ENCODE measurements at regions not wholly inside any gene's neighbourhood (a gene's known extent, or its start where the extent isn't known, plus 50 kb on each side); places are given as distances from the start of the nearest gene placed in this dataset.
"Not testable (repeated sequence)": the region's sequence is repeated elsewhere in the genome, so short reads cannot be mapped to it uniquely, and the experiment has no call there.

DNA sequence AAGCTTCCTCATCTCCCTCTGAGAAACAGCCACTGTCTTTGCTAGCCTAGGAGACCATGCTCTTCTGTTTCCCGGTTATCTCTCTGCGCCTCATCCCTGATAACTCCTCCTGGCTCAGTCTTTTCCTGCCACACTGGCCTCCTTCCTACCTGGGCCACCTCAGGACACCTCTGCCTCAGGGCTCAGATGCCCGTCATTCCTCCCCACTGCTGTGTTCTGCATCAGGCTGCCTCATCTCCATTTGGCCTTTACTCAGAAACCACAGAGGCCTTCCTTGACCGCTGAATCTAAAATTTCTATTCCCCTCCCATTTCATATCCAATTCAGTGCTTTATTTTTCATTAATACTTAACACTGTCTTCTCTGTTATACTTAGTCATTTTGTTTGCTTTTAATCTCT, 311.0 kb upstream of the RGS6 start:
- Histone ChIP-seq H3K9me3 (ENCODE audit: low read length) (no peaks in the 10 kb centered on the region), H3K36me3 (ENCODE audit: insufficient read depth, low read length) (peaks cover 7% of the 10 kb centered on the region), H3K4me3 (ENCODE audit: low read depth in 1 of 2, low read length in 2 of 2) (no peak overlapping the region), H3K4me1 (ENCODE audit: insufficient read depth, low read length) (no peaks in the 10 kb centered on the region), H3K27ac (ENCODE audit: low read depth, low read length) (no peak overlapping the region), H3K27me3 (ENCODE audit: control insufficient read depth in 1 of 2, insufficient read depth in 2 of 2, low read length in 2 of 2) (no peaks in the 10 kb centered on the region), H3K9ac (ENCODE audit: low read length) (no peak overlapping the region)

DNA sequence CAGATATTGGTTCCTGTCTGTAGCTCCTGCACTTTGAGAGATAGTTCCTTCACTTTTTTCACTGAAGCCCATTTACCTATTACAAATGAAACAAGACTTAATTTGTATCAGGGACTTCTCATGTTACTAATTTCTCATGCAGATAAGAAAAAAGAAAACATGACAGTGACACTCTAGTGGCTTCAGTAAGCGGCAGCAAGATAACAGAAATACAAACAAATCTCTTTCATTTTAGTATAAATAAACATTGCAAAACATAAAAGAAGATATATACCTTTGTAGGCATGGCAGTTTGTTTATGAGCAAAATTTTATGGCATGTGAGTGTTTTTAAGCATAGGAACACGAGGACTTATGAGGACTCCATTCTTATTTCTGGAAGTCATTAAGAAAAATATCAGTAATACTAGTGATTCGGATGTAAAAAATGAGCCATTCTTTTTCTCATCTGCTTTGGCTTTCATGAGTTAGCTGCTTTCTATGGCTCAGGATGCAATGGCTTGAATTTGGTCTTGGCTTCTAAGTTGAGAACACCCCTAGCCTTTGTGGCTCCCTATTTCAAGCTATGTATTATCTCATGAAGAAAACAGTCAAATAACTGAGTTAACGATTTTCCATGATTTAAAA, 310.1 kb upstream of the RGS6 start:
- no peaks in the 10 kb centered on the region for H3K4me1 ChIP-seq (ENCODE audit: insufficient read depth, low read length)

DNA sequence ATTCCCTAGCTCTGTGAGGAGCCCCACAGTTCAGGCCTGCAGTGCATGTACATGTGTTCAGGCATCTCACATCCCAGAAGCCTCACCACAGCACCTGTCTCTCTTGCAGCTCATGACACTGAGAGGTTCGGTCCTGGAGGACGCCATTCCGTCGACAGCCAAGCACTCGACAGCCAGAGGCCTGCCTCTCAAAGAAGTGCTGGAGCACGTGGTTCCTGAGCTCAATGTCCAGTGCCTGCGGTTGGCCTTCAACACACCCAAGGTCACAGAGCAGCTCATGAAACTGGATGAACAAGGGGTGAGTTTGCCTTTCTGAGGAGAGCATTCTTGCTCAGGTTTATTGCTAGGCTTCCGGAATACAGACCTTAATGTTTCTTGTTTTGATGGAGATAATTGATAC, 308.3 kb upstream of the RGS6 start:
- Histone ChIP-seq H3K9me3 (ENCODE audit: low read length) (no peaks in the 10 kb centered on the region), H3K27ac (ENCODE audit: low read depth, low read length) (no peak overlapping the region), H3K36me3 (ENCODE audit: insufficient read depth, low read length) (peaks cover 7% of the 10 kb centered on the region), H3K27me3 (ENCODE audit: control insufficient read depth in 1 of 2, insufficient read depth in 2 of 2, low read length in 2 of 2) (no peaks in the 10 kb centered on the region), H3K4me1 (ENCODE audit: insufficient read depth, low read length) (no peaks in the 10 kb centered on the region), H3K4me3 (ENCODE audit: low read depth in 1 of 2, low read length in 2 of 2) (no peak overlapping the region), H3K9ac (ENCODE audit: low read length) (no peak overlapping the region)

More for the DNA sequence above, 310.1 kb upstream of the RGS6 start:
- Histone ChIP-seq H3K27me3 (ENCODE audit: control insufficient read depth in 1 of 2, insufficient read depth in 2 of 2, low read length in 2 of 2) (no peaks in the 10 kb centered on the region), H3K4me3 (ENCODE audit: low read depth in 1 of 2, low read length in 2 of 2) (no peak overlapping the region), H3K36me3 (ENCODE audit: insufficient read depth, low read length) (peaks cover 7% of the 10 kb centered on the region), H3K27ac (ENCODE audit: low read depth, low read length) (no peak overlapping the region), H3K9me3 (ENCODE audit: low read length) (no peaks in the 10 kb centered on the region), H3K9ac (ENCODE audit: low read length) (no peak overlapping the region)

DNA sequence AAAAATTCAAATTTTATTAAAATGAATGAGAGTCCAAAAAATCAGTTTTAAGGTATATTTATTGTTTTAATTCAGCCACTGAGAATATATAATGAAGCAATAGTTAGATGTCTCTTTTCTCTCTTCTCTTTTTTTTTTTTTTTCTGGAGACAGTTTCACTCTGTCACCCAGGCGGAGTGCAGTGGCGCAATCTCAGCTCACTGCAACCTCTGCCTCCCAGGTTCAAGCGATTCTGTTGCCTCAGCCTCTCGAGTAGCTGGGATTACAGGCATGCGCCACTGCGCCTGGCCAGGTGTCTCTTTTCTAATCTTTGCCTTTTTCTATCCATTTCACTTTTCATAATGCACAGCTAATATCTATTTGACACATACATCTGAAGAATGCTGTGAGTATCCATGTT, 307.1 kb upstream of the RGS6 start:
- H3K4me1 ChIP-seq (ENCODE audit: insufficient read depth, low read length) = no peaks in the 10 kb centered on the region
- peaks cover 7% of the 10 kb centered on the region for H3K36me3 ChIP-seq (ENCODE audit: insufficient read depth, low read length)
- H3K27me3 ChIP-seq (ENCODE audit: control insufficient read depth in 1 of 2, insufficient read depth in 2 of 2, low read length in 2 of 2) = no peaks in the 10 kb centered on the region

GRCh38 chr14:71625891-71626701, 306.1 kb upstream of the RGS6 start:
- no peaks in the 10 kb centered on the region for H3K27me3 ChIP-seq (ENCODE audit: control insufficient read depth in 1 of 2, insufficient read depth in 2 of 2, low read length in 2 of 2)
- peaks cover 7% of the 10 kb centered on the region for H3K36me3 ChIP-seq (ENCODE audit: insufficient read depth, low read length)
- no peak overlapping the region for H3K9ac ChIP-seq (ENCODE audit: low read length)

More for the DNA sequence above, 307.1 kb upstream of the RGS6 start:
- Histone ChIP-seq H3K9ac (ENCODE audit: low read length) (no peak overlapping the region), H3K27ac (ENCODE audit: low read depth, low read length) (no peak overlapping the region), H3K4me3 (ENCODE audit: low read depth in 1 of 2, low read length in 2 of 2) (no peak overlapping the region), H3K9me3 (ENCODE audit: low read length) (no peaks in the 10 kb centered on the region)

GRCh38 chr14:71628433-71628832, 303.8 kb upstream of the RGS6 start:
- Histone ChIP-seq H3K9me3 (ENCODE audit: low read length) (no peaks in the 10 kb centered on the region), H3K27ac (ENCODE audit: low read depth, low read length) (no peak overlapping the region), H3K36me3 (ENCODE audit: insufficient read depth, low read length) (peaks cover 13% of the 10 kb centered on the region), H3K4me3 (ENCODE audit: low read depth in 1 of 2, low read length in 2 of 2) (no peak overlapping the region), H3K9ac (ENCODE audit: low read length) (no peak overlapping the region), H3K27me3 (ENCODE audit: control insufficient read depth in 1 of 2, insufficient read depth in 2 of 2, low read length in 2 of 2) (no peaks in the 10 kb centered on the region), H3K4me1 (ENCODE audit: insufficient read depth, low read length) (no peaks in the 10 kb centered on the region)

More at GRCh38 chr14:71625891-71626701, 306.1 kb upstream of the RGS6 start:
- Histone ChIP-seq H3K27ac (ENCODE audit: low read depth, low read length) (no peak overlapping the region), H3K4me1 (ENCODE audit: insufficient read depth, low read length) (no peaks in the 10 kb centered on the region), H3K4me3 (ENCODE audit: low read depth in 1 of 2, low read length in 2 of 2) (no peak overlapping the region), H3K9me3 (ENCODE audit: low read length) (no peaks in the 10 kb centered on the region)

DNA sequence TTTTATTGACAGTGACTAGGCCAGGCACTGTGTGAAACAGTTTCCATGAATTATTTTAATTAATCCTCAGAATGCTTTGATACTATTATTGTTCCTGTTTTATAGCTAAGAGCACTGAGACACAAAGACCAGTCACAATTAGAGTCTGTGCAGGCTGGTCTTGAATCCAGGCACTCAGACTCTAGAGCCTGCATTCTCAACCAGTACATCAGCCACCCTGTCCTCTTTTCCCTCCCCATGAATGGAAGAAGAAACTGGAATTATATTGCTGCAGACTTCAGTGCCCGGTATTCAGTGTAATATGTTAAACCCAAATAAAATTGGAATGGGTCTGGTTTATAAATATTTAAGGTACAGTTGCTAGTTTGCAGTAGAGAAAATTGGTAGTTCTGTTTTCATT, 303.0 kb upstream of the RGS6 start:
- Histone ChIP-seq H3K36me3 (ENCODE audit: insufficient read depth, low read length) (peaks cover 9% of the 10 kb centered on the region), H3K27me3 (ENCODE audit: control insufficient read depth in 1 of 2, insufficient read depth in 2 of 2, low read length in 2 of 2) (no peaks in the 10 kb centered on the region), H3K9ac (ENCODE audit: low read length) (no peak overlapping the region), H3K27ac (ENCODE audit: low read depth, low read length) (no peak overlapping the region), H3K4me1 (ENCODE audit: insufficient read depth, low read length) (no peaks in the 10 kb centered on the region), H3K9me3 (ENCODE audit: low read length) (no peaks in the 10 kb centered on the region), H3K4me3 (ENCODE audit: low read depth in 1 of 2, low read length in 2 of 2) (no peak overlapping the region)

- Histone ChIP-seq H3K36me3 (ENCODE audit: insufficient read depth, low read length) (peaks cover 6% of the 10 kb centered on the region), H3K27ac (ENCODE audit: low read depth, low read length) (no peak overlapping the region), H3K9ac (ENCODE audit: low read length) (no peak overlapping the region), H3K4me3 (ENCODE audit: low read depth in 1 of 2, low read length in 2 of 2) (no peak overlapping the region), H3K27me3 (ENCODE audit: control insufficient read depth in 1 of 2, insufficient read depth in 2 of 2, low read length in 2 of 2) (no peaks in the 10 kb centered on the region), H3K4me1 (ENCODE audit: insufficient read depth, low read length) (no peaks in the 10 kb centered on the region), H3K9me3 (ENCODE audit: low read length) (no peaks in the 10 kb centered on the region)
These were observed 302.3 kb upstream of the RGS6 start for GRCh38 chr14:71629765-71630492.

- not testable (repeated sequence) for H3K27ac ChIP-seq (ENCODE audit: low read depth, low read length); H3K36me3 ChIP-seq (ENCODE audit: insufficient read depth, low read length); H3K9me3 ChIP-seq (ENCODE audit: low read length); H3K9ac ChIP-seq (ENCODE audit: low read length); H3K4me3 ChIP-seq (ENCODE audit: low read depth in 1 of 2, low read length in 2 of 2); H3K4me1 ChIP-seq (ENCODE audit: insufficient read depth, low read length); H3K27me3 ChIP-seq (ENCODE audit: control insufficient read depth in 1 of 2, insufficient read depth in 2 of 2, low read length in 2 of 2)
These were observed 301.2 kb upstream of the RGS6 start for GRCh38 chr14:71631030-71631429.

DNA sequence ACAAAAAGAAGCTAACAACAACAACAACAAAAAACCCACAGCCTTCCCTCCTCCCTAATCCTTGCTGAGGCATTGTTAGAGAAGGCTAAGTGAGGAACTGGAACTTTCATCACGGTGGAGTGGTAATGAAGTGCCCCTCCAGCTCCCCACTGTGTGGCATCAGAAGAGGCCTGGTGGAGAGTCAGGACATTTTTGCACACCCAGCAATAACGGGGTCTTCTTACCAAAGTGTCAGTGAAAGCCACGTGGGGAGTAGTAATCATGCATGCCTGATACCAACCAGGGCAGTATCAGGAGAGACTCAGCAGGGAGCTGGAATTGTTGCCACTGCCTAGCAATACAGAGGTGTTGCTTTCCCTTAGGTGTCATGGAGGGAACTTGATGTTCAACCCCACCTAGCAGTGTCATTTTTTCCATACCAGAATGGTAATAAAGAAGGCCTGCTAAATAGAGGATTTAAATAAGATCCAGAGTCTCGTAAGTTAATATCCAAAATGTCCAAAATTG, 299.7 kb upstream of the RGS6 start:
- Histone ChIP-seq H3K9ac (ENCODE audit: low read length) (no peak overlapping the region), H3K4me3 (ENCODE audit: low read depth in 1 of 2, low read length in 2 of 2) (no peak overlapping the region), H3K9me3 (ENCODE audit: low read length) (no peaks in the 10 kb centered on the region), H3K36me3 (ENCODE audit: insufficient read depth, low read length) (peaks cover 6% of the 10 kb centered on the region), H3K27me3 (ENCODE audit: control insufficient read depth in 1 of 2, insufficient read depth in 2 of 2, low read length in 2 of 2) (no peaks in the 10 kb centered on the region), H3K4me1 (ENCODE audit: insufficient read depth, low read length) (no peaks in the 10 kb centered on the region), H3K27ac (ENCODE audit: low read depth, low read length) (no peak overlapping the region)

DNA sequence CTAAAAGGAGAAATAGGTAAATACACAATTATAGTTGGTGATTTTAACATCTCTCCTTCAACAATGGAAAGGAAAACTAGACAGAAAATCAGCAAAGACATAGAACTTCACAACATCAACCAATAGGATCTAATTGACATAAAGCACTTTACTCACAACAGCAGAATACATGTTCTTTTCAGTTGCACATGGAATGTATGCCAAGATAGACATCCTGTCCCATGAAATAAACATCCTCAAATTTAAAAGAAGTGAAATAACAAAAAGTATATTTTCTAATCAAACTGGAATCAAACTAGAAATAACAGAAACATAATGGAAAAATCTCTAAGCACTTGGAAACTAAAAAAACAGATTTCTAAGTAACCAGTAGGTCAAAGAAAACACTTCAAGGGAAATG, 296.2 kb upstream of the RGS6 start:
- H3K4me1 ChIP-seq (ENCODE audit: insufficient read depth, low read length) = no peaks in the 10 kb centered on the region
- H3K36me3 ChIP-seq (ENCODE audit: insufficient read depth, low read length) = peaks cover 6% of the 10 kb centered on the region
- H3K27me3 ChIP-seq (ENCODE audit: control insufficient read depth in 1 of 2, insufficient read depth in 2 of 2, low read length in 2 of 2) = no peaks in the 10 kb centered on the region
- H3K27ac ChIP-seq (ENCODE audit: low read depth, low read length) = no peak overlapping the region
- H3K4me3 ChIP-seq (ENCODE audit: low read depth in 1 of 2, low read length in 2 of 2) = no peak overlapping the region
- H3K9ac ChIP-seq (ENCODE audit: low read length) = no peak overlapping the region
- no peaks in the 10 kb centered on the region for H3K9me3 ChIP-seq (ENCODE audit: low read length)

All from muscle layer of colon (tissue), 2 donors.